A673 (cell line): ENCODE measurements at regions not wholly inside any gene's neighbourhood (a gene's known extent, or its start where the extent isn't known, plus 50 kb on each side); places are given as distances from the start of the nearest gene placed in this dataset.

ENCODE experiments used
- EZH2 ChIP-seq: fragments of 200-600 bp; sonication (generic); IDR thresholded peaks from 2 replicates; pipeline ENCODE4 v1.6.1; 2017; ENCODE audit warnings: borderline replicate concordance, low read depth, mild to moderate bottlenecking, mixed read lengths, antibody characterized with exemption, low read length; ENCODE audit not compliant: poor library complexity, severe bottlenecking
- TF ChIP-seq, protein P1 (sequence below): fragments of 300-800, 200-600 bp; sonication (generic); conservative IDR thresholded peaks from 2 replicates; pipeline ENCODE4 v1.5.1; 2017; ENCODE audit warnings: low read depth, mild to moderate bottlenecking, antibody characterized with exemption, low read length, moderate library complexity, mixed read lengths

DNA sequence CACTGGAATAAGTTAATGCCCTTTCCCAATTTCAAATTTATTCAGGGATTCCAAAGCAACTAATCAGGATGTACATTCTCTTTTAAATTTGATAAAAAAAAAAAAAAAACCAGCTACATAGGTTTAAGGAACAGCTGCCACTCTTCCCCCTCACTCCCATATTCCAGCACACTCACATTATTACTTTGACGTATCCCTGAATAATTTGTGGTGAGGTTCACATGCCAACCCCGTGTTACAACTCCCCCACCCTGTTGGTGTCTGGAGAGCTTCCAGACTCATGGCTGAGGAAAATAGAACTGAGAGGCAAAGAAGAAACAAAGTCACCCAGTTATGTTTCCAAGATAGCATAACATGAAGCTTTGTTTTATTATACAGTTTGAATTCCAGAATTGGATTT, 300.5 kb upstream of the MME start:
- no peak for TF ChIP-seq EZH2
- TF ChIP-seq, protein P1, sequence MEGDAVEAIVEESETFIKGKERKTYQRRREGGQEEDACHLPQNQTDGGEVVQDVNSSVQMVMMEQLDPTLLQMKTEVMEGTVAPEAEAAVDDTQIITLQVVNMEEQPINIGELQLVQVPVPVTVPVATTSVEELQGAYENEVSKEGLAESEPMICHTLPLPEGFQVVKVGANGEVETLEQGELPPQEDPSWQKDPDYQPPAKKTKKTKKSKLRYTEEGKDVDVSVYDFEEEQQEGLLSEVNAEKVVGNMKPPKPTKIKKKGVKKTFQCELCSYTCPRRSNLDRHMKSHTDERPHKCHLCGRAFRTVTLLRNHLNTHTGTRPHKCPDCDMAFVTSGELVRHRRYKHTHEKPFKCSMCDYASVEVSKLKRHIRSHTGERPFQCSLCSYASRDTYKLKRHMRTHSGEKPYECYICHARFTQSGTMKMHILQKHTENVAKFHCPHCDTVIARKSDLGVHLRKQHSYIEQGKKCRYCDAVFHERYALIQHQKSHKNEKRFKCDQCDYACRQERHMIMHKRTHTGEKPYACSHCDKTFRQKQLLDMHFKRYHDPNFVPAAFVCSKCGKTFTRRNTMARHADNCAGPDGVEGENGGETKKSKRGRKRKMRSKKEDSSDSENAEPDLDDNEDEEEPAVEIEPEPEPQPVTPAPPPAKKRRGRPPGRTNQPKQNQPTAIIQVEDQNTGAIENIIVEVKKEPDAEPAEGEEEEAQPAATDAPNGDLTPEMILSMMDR: no peak
